ENCODE measurements at regions not wholly inside any gene's neighbourhood (a gene's known extent, or its start where the extent isn't known, plus 50 kb on each side); places are given as distances from the start of the nearest gene placed in this dataset.
"Not testable (repeated sequence)": the region's sequence is repeated elsewhere in the genome, so short reads cannot be mapped to it uniquely, and the experiment has no call there.

DNA sequence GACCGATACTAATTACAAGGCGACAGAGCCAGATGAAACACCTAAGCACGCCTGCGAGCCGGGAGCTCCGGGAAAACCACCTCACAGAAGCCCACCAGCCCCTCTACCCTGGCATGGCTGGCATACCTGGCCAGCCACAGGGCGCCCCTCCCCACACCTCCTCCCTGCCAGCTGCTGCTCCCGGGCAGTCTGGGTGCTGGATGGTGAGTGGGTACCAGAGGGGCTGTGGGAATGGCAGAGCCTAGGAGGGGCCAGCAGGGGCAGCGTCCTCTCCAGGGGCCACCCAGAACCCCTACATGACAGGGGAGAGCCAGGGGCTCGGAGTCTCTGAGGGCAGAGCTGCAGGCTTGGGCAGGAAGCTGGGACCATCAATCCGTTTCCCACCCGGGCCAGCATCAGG, 58.7 kb upstream of the GPC1 start:
- no peak for DNase-seq (ENCODE audit: low read depth)

DNA sequence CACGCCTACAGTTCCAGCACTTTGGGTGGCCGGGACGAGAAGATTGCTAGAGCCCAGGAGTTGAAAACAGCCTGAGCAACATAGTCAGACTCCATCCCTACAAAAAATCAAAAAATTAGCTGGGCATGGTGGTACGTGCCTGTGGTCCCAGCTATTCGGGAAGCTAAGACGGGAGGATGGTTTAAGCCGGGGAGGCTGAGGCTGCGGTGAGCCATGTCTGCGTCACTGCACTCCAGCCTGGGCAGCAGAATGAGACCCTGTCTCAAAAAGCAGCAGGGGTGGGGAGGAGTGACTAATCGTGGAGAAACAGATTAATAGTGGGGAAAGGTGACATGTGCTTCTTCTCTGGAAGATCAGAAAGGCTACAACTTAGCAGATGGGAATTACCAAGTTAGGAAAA, 58.1 kb upstream of the GPC1 start:
- DNase-seq (ENCODE audit: low read depth): no peak

DNA sequence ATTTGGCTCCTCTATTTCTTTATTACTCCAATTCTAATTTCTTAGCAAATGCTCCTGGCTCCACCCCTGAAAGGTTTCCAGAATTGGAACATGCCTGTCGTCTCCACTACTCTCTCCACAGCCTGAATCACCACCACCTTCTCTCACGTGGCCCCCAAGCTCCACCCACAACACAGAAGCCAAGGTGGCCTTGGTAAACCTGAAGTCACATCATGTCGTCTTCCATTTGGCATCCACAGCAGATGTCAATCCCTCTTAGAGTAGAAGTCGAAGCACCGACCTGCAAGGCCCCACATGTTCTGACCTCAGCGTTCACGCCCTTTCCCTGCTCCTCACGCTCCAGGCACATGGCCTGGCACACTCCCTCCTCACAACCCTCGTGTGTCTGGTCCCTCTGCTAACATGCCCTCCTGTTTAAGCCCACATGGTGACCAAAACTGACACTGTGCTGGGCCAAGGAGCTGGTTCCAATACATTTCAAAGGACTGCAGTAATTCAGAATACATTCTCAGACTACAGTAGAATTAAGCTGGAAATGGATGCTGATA, 56.3 kb upstream of the GPC1 start:
- DNase-seq (ENCODE audit: low read depth): no peak

DNA sequence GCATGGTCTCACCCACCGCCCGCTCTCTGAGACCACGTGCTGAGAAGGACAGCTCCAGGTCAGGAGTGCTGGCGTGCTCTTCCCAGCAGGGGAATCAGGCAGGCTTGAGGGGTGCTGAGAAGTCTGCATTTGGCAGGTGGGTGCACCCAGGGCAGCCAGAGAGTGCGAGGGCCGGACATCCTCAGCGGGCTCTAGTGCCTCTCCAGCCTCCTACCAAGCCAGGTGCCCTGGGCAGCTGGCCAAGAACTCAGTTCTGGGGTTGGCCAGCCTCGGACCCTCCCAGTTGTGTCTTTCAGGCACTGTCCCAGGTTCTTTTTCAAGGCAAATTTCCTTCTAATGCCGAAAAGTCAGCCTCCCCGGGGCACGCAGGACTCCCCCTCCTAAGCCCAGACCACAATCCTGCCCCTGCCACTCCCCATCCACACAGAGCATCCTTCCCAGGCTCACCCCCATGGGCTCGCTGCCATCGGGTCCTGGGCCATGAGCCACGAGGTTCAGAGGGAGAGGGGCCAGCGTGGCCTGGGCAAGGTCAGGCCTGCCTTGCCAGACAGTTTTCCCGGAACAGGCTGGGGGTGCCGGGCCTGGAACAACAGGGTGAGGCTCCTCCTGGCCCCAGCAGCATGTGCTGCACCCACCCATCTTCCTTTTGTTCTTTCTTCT, 52.2 kb upstream of the GPC1 start:
- no peak for DNase-seq (ENCODE audit: low read depth)

DNA sequence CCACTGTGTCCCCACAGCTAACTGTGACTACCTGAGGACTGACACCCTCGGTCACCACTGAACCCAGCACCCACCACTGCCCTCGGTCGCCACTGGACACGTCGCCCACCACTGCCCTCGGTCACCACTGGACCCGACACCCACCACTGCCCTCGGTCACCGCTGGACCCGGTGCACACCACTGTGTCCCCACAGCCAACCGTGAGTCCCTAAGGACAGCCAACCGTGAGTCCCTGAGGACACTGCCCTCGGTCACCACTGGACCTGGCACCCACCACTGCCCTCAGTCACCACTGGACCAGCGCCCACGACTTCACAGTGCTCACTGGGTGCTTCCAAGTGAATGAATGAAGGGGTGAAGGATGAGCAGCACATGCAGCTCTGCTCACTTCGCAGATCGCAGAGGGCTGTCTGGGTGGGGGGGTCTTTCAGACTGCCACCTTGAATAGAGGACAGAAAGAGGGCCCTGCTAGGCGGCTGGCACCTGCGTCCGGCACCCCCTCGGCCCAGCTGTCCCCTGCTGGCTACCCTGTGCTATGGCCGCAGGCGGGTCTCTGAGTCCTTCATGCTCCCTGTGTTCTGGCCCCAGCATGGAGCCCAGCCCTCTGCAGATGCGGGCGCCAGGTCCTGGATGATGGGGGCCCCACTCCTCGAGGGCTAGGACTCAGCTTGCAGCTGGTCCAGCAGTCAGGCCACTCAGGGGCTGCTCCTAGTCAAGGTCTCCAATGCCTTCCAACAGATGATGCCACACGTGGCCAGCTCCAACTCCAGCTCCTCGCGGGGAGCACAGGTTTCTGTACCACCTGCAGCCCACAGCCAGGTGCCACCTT, 51.4 kb upstream of the GPC1 start:
- no peak for DNase-seq (ENCODE audit: low read depth)

DNA sequence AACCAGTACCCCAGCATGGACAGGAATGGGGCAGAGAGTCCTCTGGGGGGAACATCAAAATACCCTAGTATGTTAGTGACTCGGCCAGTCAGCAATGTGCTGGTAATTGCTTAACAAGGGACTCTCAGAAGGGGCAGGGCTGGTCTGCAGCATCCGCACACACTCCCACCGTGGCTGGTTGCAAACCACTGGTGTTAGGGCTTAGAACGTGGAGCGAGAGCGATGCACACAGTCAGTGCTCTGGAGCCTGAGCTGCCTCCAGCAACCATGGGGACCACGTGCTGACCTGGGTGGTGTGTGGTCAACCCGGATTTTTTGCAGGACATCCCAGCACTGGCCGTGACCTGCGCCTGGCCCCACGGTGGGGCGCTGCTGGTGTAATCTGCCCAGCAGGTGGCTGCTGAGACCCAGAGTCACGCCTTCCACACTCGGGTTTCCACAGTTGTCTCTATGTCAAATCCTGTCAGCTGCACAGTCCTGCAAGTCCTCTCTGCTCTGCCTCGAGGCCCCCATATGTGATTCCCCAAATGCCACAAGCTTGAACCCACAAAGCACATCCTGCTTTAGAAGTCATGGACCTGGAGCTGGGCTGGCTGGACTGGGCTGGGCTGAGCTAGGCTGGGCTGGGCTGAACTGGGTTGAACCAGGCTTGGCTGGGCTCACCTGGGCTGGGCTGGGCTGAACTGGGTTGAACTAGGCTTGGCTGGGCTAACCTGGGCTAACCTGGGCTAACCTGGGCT, 50.6 kb upstream of the GPC1 start:
- DNase-seq (ENCODE audit: low read depth): no peak

DNA sequence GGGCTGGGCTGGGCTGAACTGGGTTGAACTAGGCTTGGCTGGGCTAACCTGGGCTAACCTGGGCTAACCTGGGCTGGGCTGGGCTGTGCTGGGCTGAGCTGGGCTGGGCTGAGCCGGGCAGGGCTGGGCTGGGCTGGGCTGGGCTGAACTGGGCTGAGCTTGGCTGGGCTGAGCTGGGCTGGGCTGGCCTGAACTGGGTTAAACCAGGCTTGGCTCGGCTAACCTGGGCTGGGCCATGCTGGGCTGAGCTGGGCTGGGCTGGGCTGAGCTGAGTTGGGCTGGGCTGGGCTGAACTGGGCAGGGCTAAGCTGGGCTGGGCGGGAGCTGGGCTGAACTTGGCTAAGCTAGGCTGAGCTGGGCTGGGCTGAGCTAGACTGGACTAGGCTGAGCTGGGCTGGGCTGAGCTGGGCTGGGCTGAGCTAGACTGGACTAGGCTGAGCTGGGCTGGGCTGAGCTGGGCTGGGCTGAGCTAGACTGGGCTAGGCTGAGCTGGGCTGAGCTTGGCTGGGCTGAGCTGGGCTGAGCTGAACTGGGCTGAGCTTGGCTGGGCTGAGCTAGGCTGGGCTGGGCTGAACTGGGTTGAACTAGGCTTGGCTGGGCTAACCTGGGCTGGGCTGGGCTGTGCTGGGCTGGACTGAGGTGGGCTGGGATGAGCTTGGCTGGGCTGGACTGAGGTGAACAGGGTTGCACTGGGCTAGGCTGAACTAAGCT, 49.9 kb upstream of the GPC1 start:
- not testable (repeated sequence) for DNase-seq (ENCODE audit: low read depth)

Data from activated T-cell treated with anti-CD3 and anti-CD28 coated beads for 1 hour (primary cell).